HEK293T (cell line): ENCODE measurements at regions not wholly inside any gene's neighbourhood (a gene's known extent, or its start where the extent isn't known, plus 50 kb on each side); places are given as distances from the start of the nearest gene placed in this dataset.

Experiments
- CTCF ChIA-PET: fragments of 350-600 bp; formaldehyde crosslinking; extraction: SDS; loops from one replicate; lab custom pipeline; 2021; ENCODE audit warnings: antibody characterized with exemption, inconsistent platforms; lab: Yijun Ruan, JAX
- POLR2A ChIA-PET: fragments of 350-600 bp; formaldehyde crosslinking; extraction: SDS; loops from one replicate; lab custom pipeline; 2020; ENCODE audit warnings: antibody characterized with exemption, inconsistent platforms; lab: Yijun Ruan, JAX
- DNase-seq: peaks from one replicate; pipeline ENCODE4 v3.0.0; 2012; ENCODE audit warnings: mixed read lengths; ENCODE audit errors: extremely low spot score
- CTBP1 ChIP-seq: fragments of 450-650 bp; IDR thresholded peaks from 2 replicates; pipeline ENCODE4 v1.6.1; 2016; ENCODE audit warnings: borderline replicate concordance
- FOXK2 ChIP-seq: fragments of 450-650 bp; IDR thresholded peaks from 2 replicates; pipeline ENCODE4 v1.6.1; 2016; ENCODE audit warnings: mild to moderate bottlenecking
- FOXM1 ChIP-seq: fragments of 450-650 bp; IDR thresholded peaks from 2 replicates; pipeline ENCODE4 v1.6.1; 2017; ENCODE audit warnings: mild to moderate bottlenecking, borderline replicate concordance
- L3MBTL2 ChIP-seq: fragments of 450-650 bp; conservative IDR thresholded peaks from 2 replicates; pipeline ENCODE4 v1.6.1; 2016; ENCODE audit warnings: mild to moderate bottlenecking
- NFRKB ChIP-seq: fragments of 450-650 bp; IDR thresholded peaks from 2 replicates; pipeline ENCODE4 v1.6.1; 2016; ENCODE audit warnings: mild to moderate bottlenecking, moderate library complexity
- SUZ12 ChIP-seq: fragments of 450-650 bp; IDR thresholded peaks from 2 replicates; pipeline ENCODE4 v1.6.1; 2016; ENCODE audit warnings: mild to moderate bottlenecking
- TARDBP ChIP-seq: fragments of 450-650 bp; IDR thresholded peaks from 2 replicates; pipeline ENCODE4 v1.6.1; 2016
- TF ChIP-seq, protein P1 (sequence below): fragments of 450-650 bp; IDR thresholded peaks from 2 replicates; pipeline ENCODE4 v1.6.1; 2016

DNA sequence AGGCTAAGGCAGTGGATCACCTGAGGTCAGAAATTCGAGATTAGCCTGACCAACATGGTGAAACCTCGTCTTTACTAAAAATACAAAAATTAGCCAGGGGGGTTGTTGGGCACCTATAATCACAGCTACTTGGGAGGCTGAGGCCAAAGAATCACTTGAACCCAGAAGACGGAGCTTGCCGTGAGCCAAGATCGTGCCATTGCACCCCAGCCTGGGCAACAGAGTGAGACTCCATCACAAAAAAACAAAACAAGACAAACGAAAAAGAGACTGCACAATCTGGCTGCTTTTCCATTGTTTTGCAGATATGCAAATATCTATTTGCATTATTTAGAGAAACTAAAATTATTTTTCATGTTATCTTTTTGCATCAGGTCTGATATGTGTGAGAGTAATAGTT, 83.6 kb downstream of the ZNF486 start:
- TF ChIP-seq FOXM1 = no peak
- DNase-seq = no peak
- ChIA-PET CTCF (no interaction called here), POLR2A (no interaction called here)

DNA sequence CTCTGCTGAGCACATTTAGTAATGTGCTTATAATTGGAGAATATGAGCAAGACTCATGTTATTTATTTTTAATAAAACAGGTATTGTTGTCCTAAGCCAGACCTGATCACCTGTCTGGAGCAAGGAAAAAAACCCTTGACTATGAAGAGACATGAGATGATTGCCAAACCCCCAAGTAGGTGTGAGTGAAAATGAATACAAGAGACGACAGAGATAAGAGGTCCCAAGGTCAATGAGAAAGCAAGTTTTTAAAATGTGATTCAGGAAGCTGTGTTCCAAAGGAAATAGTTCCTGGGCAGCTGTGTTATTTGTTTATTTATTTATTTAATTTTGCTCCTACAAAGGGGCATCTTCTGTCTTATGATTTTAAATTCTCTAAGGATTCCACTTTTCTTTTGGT, 83.1 kb downstream of the ZNF486 start:
- ChIA-PET POLR2A (no interaction called here), CTCF (no interaction called here)
- DNase-seq = no peak
- TF ChIP-seq CTBP1 = no peak
- TF ChIP-seq, protein P1, sequence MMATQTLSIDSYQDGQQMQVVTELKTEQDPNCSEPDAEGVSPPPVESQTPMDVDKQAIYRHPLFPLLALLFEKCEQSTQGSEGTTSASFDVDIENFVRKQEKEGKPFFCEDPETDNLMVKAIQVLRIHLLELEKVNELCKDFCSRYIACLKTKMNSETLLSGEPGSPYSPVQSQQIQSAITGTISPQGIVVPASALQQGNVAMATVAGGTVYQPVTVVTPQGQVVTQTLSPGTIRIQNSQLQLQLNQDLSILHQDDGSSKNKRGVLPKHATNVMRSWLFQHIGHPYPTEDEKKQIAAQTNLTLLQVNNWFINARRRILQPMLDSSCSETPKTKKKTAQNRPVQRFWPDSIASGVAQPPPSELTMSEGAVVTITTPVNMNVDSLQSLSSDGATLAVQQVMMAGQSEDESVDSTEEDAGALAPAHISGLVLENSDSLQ = no peak
- no peak for TF ChIP-seq SUZ12
- no peak for TF ChIP-seq FOXK2
- no peak for TF ChIP-seq L3MBTL2
- no peak for TF ChIP-seq TARDBP
- TF ChIP-seq NFRKB = no peak
